Heart right ventricle (tissue), 16 donors: ENCODE measurements at regions not wholly inside any gene's neighbourhood (a gene's known extent, or its start where the extent isn't known, plus 50 kb on each side); places are given as distances from the start of the nearest gene placed in this dataset.

Experiments used
- ATAC-seq, 8 donors: fragments of 200-7000 bp; cut with Tn5 transposase; one replicate each; pipeline ENCODE4 v1.9.1; 2020; ENCODE audit warnings: mild to moderate bottlenecking in 8 of 8, moderate library complexity in 8 of 8, moderate number of reproducible peaks in 1 of 8
- DNase-seq, 2 donors: peaks; one replicate each; pipeline ENCODE4 v3.0.0-alpha.2; 2020
- H3K27ac ChIP-seq, 10 donors: fragments of 200-600 bp; sonication (generic) in 2 of 10; one replicate each; pipeline versions ENCODE4 v1.5.0 to v1.8.0; 2020 to 2022; ENCODE audit warnings: mild to moderate bottlenecking in 3 of 10
- H3K27me3 ChIP-seq, 7 donors: fragments of 200-600 bp; one replicate each; pipeline ENCODE4 v1.8.0; 2021 to 2022; ENCODE audit warnings: mild to moderate bottlenecking in 2 of 7
- H3K36me3 ChIP-seq, 9 donors: fragments of 200-600 bp; sonication (generic) in 1 of 9; one replicate each; pipeline versions ENCODE4 v1.5.0 to v1.8.0; 2020 to 2022; ENCODE audit warnings: mild to moderate bottlenecking in 2 of 9
- H3K4me1 ChIP-seq, 9 donors: fragments of 200-600 bp; sonication (generic) in 1 of 9; one replicate each; pipeline versions ENCODE4 v1.5.0 to v1.8.0; 2020 to 2022; ENCODE audit warnings: mild to moderate bottlenecking in 4 of 9
- H3K4me3 ChIP-seq, 10 donors: fragments of 200-600 bp; sonication (generic) in 2 of 10; one replicate each; pipeline versions ENCODE4 v1.5.0 to v1.8.0; 2020 to 2022; ENCODE audit warnings: mild to moderate bottlenecking in 7 of 10, moderate library complexity in 2 of 10
- H3K9me3 ChIP-seq, 11 donors: fragments of 200-600 bp in 10 of 11; sonication (generic) in 2 of 11; one replicate each; pipeline versions ENCODE4 v1.5.0 to v1.8.0; 2013 to 2022; ENCODE audit warnings: mild to moderate bottlenecking in 2 of 11, control low read depth in 1 of 11, moderate library complexity in 1 of 11
- whole genome bisulfite sequencing, 2 donors: extraction: QIAGEN DNeasy Blood & Tissue Kit; methylation state at CpG; one replicate each; pipeline ENCODE4 v1.1.7; 2013; ENCODE audit warnings: inconsistent platforms in 1 of 2; 5-methylcytosine and 5-hydroxymethylcytosine counted together
- intact Hi-C, 10 donors: fragments of 100-400 bp; cut with DNase I; formaldehyde crosslinking; loops; one replicate each; pipeline versions ENCODE4 v1.11.1 to v1.14.2; 2022
- TF ChIP-seq, protein P1 (sequence below), 9 donors: fragments of 200-600 bp; sonication (generic) in 2 of 9; IDR thresholded peaks; one replicate each; pipeline versions ENCODE4 v1.5.0 to v1.8.0; 2021 to 2022; ENCODE audit warnings: antibody characterized with exemption in 9 of 9, mild to moderate bottlenecking in 5 of 9, moderate library complexity in 1 of 9
- donor health status: Arrhythmogenic right ventricular cardiomyopathy.
- donor health status: ischemic (EF 13 %, LVEDD 7.1; RV severe dilation, severe dysfunction).
- donor health status: healthy with polysubstance abuse.
- donor health status: DM: no; HTN: yes; CAD: no.
- donor health status: DM: no; HTN: no; CAD: no.
- donor health status: ischemic (EF 25% LVEDD 6.9; RV normal size, moderate dysfunction).
- donor health status: ischemic (EF 25% LVEDD 5.7; RV mildly dilated, moderate dysfunction).
- donor health status: healthy.
- donor health status: DM: yes; HTN: yes; CAD: no.
- donor health status: Ischemic cardiomyopathy.
- donor health status: ischemic (EF 35%, LVEDD 5.7; RV mildly dilated, moderate dysfunction).
- donor health status: nonischemic (EF 11% LVEDD 7.7; RV severe dilation, severe dysfunction).
- donor health status: DM: yes; HTN: yes; CAD: no.
- donor health status: PGD.
- donor health status: ischemic (EF 29% LVEDD 5.4; RV normal size, mild dysfunction).
- donor health status: nonischemic (EF 23%, LVEDD 6.1; RV moderate dilation, normal function).

DNA sequence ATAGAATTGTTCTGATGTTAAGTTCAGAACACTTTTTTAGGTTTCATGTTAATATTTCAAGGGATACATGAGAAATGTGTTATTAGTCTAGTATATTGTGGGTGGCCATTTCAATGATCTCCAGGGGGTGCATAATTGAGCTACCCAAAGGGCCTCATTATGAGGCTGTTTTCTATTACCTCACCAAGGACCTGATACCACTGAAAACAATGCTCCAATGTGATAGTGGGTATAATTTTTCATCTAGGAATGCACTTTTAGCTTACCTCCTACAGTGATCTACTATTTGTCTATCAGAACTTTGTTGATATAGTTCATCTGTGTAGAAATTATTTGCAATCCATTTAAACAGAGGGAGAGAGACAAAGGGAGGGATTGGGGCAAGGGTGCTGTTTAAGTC is 106.8 kb upstream of the HS3ST5 start:
- no peak overlapping the region for H3K4me3 ChIP-seq
- ATAC-seq (no peak), DNase-seq (no peak)
- H3K27me3 ChIP-seq = no peaks in the 10 kb centered on the region
- no peaks in the 10 kb centered on the region for H3K9me3 ChIP-seq
- no peak overlapping the region for H3K27ac ChIP-seq
- intact Hi-C loops = no loop called here
- no peaks in the 10 kb centered on the region for H3K4me1 ChIP-seq
- no peaks in the 10 kb centered on the region for H3K36me3 ChIP-seq
- TF ChIP-seq, protein P1, sequence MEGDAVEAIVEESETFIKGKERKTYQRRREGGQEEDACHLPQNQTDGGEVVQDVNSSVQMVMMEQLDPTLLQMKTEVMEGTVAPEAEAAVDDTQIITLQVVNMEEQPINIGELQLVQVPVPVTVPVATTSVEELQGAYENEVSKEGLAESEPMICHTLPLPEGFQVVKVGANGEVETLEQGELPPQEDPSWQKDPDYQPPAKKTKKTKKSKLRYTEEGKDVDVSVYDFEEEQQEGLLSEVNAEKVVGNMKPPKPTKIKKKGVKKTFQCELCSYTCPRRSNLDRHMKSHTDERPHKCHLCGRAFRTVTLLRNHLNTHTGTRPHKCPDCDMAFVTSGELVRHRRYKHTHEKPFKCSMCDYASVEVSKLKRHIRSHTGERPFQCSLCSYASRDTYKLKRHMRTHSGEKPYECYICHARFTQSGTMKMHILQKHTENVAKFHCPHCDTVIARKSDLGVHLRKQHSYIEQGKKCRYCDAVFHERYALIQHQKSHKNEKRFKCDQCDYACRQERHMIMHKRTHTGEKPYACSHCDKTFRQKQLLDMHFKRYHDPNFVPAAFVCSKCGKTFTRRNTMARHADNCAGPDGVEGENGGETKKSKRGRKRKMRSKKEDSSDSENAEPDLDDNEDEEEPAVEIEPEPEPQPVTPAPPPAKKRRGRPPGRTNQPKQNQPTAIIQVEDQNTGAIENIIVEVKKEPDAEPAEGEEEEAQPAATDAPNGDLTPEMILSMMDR (IDR thresholded peaks at IDR 0.05) = no peak

DNA sequence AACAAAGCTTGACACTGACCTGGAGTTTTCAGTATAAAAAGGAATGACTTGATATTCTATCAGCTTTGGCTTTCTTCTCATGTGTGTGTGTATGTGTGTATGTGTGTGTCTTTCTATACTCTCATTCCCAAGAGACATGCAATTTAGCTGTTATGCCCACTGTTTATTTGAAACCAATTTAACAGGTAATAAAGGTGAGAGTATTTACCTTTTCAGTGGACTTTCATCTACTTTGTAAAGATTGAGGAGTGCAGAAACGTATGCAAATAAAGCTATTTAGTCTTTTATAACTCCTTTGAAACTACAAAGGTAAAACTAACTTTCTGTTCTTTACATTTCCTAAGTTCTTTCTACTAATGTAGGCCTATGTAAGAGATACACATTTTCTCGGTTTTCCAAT is 103.5 kb upstream of the HS3ST5 start:
- Histone ChIP-seq H3K27ac (no peak overlapping the region), H3K4me1 (no peaks in the 10 kb centered on the region), H3K9me3 (no peaks in the 10 kb centered on the region), H3K4me3 (no peak overlapping the region), H3K27me3 (no peaks in the 10 kb centered on the region), H3K36me3 (no peaks in the 10 kb centered on the region)
- TF ChIP-seq, protein P1 (IDR thresholded peaks at IDR 0.05) = no peak
- 70 to 79% methylated on average over 2 of the region's 2 CpGs for WGBS, 2 donors
- intact Hi-C loops = no loop called here
- DNase-seq (no peak), ATAC-seq (no peak)

DNA sequence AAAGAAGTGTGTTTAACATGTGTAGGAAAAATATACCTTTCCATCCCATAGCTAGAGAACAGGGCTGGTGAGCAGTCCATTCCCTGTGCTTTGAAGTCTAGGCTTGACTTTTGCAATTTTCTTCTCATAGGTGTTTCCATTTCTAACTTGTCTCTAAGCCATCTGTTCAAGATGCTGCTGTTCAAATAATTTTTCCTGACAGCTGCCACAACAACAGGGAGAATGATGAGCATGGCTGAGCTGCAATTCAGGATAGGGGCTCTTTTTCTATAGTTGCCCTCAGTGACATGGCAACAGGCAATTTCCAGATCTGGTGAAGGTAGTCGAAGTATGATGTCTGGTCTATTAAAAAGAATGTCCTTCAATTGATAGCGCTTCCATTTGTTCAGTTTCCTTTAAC is 103.0 kb upstream of the HS3ST5 start:
- WGBS, 2 donors = 82 to 86% methylated on average over 2 of the region's 2 CpGs
- TF ChIP-seq, protein P1 (IDR thresholded peaks at IDR 0.05) = no peak

DNA sequence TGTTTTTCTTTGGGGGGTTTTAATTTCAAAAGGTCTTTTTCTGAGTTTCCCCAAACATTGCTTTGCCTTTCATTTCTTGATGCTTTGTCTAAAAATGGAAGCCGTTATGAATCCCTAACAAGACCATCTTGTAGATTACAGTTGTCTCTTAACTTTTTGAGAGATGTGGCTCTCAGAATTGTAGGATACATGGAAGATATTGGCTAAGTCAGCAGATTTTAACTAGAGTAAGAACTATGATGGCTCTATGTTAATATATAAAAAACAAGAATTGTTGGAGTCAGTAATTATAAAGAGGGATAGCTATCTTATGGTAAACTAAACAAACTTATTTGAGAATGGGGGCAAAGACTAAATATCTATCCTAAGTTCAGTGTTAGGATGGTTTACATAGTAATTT is 96.6 kb upstream of the HS3ST5 start:
- 78 to 85% methylated on average over 1 of the region's 1 CpG for WGBS, 2 donors
- Histone ChIP-seq H3K4me1 (no peaks in the 10 kb centered on the region), H3K36me3 (no peaks in the 10 kb centered on the region), H3K27me3 (no peaks in the 10 kb centered on the region), H3K9me3 (no peaks in the 10 kb centered on the region), H3K27ac (no peak overlapping the region), H3K4me3 (no peak overlapping the region)
- intact Hi-C loops = no loop called here
- DNase-seq (no peak), ATAC-seq (no peak)
- TF ChIP-seq, protein P1 (IDR thresholded peaks at IDR 0.05) = no peak

More for the DNA sequence above, 103.0 kb upstream of the HS3ST5 start:
- Histone ChIP-seq H3K4me1 (no peaks in the 10 kb centered on the region), H3K27me3 (no peaks in the 10 kb centered on the region), H3K27ac (no peak overlapping the region), H3K4me3 (no peak overlapping the region), H3K9me3 (no peaks in the 10 kb centered on the region), H3K36me3 (no peaks in the 10 kb centered on the region)
- DNase-seq (no peak), ATAC-seq (no peak)
- intact Hi-C loops = no loop called here

DNA sequence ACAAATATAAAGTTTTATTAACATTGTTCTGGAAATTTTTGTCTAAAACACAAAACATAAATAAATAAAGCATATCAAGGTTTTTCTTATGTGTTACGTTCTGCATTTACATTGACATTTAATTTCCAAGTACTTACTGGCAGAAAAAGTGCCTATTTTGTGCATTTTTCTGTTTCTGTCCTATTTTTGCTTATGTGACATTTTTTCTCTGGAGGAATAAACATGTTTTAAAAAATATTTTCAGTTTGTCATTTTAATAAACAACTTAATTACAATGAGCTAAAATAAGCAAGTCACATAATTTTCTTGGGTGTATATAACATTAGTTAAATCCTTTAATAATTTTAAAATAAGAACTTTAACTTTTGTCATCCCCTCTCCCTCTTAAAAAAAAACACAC is 94.4 kb upstream of the HS3ST5 start:
- DNase-seq (no peak), ATAC-seq (no peak)
- intact Hi-C loops = no loop called here
- H3K4me3 ChIP-seq = no peak overlapping the region
- no peaks in the 10 kb centered on the region for H3K36me3 ChIP-seq
- 75 to 80% methylated on average over 1 of the region's 1 CpG for WGBS, 2 donors
- no peak overlapping the region for H3K27ac ChIP-seq
- H3K27me3 ChIP-seq = no peaks in the 10 kb centered on the region
- TF ChIP-seq, protein P1 (IDR thresholded peaks at IDR 0.05) = no peak
- no peaks in the 10 kb centered on the region for H3K9me3 ChIP-seq
- no peaks in the 10 kb centered on the region for H3K4me1 ChIP-seq
